Testis (tissue), 2 donors: ENCODE measurements at regions not wholly inside any gene's neighbourhood (a gene's known extent, or its start where the extent isn't known, plus 50 kb on each side); places are given as distances from the start of the nearest gene placed in this dataset.

Experiments used
- DNase-seq: peaks from one replicate; pipeline ENCODE4 v3.0.0-alpha.2; 2019
- H3K27ac ChIP-seq, 2 donors: fragments of 200-600 bp; sonication (generic); one replicate each; pipeline ENCODE4 v1.5.1; 2019
- H3K27me3 ChIP-seq: fragments of 200-600 bp; sonication (generic); one replicate; pipeline ENCODE4 v1.5.1; 2019
- H3K36me3 ChIP-seq: fragments of 200-600 bp; sonication (generic); one replicate; pipeline ENCODE4 v1.5.1; 2017; ENCODE audit warnings: low read depth; ENCODE audit errors: missing control alignments
- H3K4me1 ChIP-seq: fragments of 200-600 bp; sonication (generic); one replicate; pipeline ENCODE4 v1.5.1; 2019
- H3K4me3 ChIP-seq, 2 donors: fragments of 200-600 bp; sonication (generic); one replicate each; pipeline ENCODE4 v1.5.1; 2017 to 2019
- H3K9me3 ChIP-seq: fragments of 200-600 bp; sonication (generic); one replicate; pipeline ENCODE4 v1.5.1; 2017
- POLR2A ChIP-seq: fragments of 450-650 bp; IDR thresholded peaks from one replicate; pipeline ENCODE4 v1.6.1; 2017; ENCODE audit warnings: antibody characterized with exemption, mild to moderate bottlenecking, moderate library complexity
- WGBS, 2 donors: methylation state at CpG; one replicate each; pipeline ENCODE4 v1.1.5; 2018; 5-methylcytosine and 5-hydroxymethylcytosine counted together
- intact Hi-C: fragments of 100-400 bp; cut with DNase I; formaldehyde crosslinking; loops from one replicate; pipeline ENCODE4 v1.15.1; 2023; ENCODE audit warnings: low total_unique reads
- TF ChIP-seq, protein P1 (sequence below), 3 experiments: fragments of 450-650 bp in 2 of 3; fragments of 200-600 bp in 1 of 3; sonication (generic) in 1 of 3; IDR thresholded peaks; one replicate each; pipeline ENCODE4 v1.5.1; 2016 to 2019; ENCODE audit warnings: antibody characterized with exemption in 3 of 3, mild to moderate bottlenecking in 2 of 3, moderate library complexity in 1 of 3

DNA sequence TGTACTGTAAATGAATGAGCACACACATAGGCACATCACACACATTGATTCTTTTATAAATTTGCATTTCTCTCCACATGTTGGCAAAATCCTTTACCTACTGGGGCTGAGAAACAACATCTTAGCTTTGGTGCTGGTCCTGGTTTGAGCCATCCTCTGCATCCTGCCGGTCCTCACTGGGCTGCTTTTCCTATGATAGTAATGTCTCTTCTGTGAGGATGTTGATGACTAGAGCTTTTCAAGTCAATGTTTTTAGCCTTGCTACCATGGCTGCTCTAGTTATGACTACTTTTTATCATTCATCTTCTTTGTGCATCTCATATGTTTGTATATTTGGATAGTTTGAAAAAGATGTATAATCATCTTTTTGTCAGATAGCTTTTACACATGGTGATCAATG is 280.4 kb upstream of the CD180 start:
- Histone ChIP-seq H3K27ac (no peak overlapping the region), H3K36me3 (no peaks in the 10 kb centered on the region), H3K4me1 (no peaks in the 10 kb centered on the region), H3K9me3 (no peaks in the 10 kb centered on the region), H3K27me3 (no peaks in the 10 kb centered on the region), H3K4me3 (no peak overlapping the region)
- 97 to 100% methylated on average over 1 of the region's 1 CpG for WGBS, 2 donors
- TF ChIP-seq, protein P1, sequence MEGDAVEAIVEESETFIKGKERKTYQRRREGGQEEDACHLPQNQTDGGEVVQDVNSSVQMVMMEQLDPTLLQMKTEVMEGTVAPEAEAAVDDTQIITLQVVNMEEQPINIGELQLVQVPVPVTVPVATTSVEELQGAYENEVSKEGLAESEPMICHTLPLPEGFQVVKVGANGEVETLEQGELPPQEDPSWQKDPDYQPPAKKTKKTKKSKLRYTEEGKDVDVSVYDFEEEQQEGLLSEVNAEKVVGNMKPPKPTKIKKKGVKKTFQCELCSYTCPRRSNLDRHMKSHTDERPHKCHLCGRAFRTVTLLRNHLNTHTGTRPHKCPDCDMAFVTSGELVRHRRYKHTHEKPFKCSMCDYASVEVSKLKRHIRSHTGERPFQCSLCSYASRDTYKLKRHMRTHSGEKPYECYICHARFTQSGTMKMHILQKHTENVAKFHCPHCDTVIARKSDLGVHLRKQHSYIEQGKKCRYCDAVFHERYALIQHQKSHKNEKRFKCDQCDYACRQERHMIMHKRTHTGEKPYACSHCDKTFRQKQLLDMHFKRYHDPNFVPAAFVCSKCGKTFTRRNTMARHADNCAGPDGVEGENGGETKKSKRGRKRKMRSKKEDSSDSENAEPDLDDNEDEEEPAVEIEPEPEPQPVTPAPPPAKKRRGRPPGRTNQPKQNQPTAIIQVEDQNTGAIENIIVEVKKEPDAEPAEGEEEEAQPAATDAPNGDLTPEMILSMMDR (IDR thresholded peaks at IDR 0.05), result no peak
- no peak for TF ChIP-seq POLR2A
- DNase-seq, result no peak
- intact Hi-C loops, result no loop called here

DNA sequence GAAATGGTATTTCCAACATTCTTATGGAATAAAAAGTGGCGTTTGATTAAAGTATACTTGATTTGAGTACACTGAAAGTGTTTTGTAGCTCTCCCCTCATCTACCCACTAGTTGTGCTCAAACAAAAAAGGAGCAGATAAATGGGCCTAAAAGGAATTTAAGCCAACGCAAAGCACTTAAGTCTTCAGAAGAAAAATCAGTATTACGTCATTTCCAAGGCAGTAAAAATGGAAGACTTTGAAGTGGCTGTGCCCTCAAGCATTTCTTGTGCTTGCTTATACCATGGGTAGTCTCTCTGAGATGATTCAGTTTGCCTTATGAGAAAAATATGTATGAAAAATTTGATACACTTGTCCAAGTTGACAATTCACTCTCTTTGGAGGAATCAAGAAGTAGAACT is 279.9 kb upstream of the CD180 start:
- H3K4me1 ChIP-seq, result no peaks in the 10 kb centered on the region
- no peaks in the 10 kb centered on the region for H3K27me3 ChIP-seq
- TF ChIP-seq, protein P1 (IDR thresholded peaks at IDR 0.05), result no peak
- TF ChIP-seq POLR2A, result no peak
- no peaks in the 10 kb centered on the region for H3K9me3 ChIP-seq
- H3K36me3 ChIP-seq, result no peaks in the 10 kb centered on the region
- 88 to 96% methylated on average over 3 of the region's 3 CpGs for WGBS, 2 donors
- no peak overlapping the region for H3K27ac ChIP-seq
- no peak overlapping the region for H3K4me3 ChIP-seq
- no peak for DNase-seq
- intact Hi-C loops, result no loop called here

DNA sequence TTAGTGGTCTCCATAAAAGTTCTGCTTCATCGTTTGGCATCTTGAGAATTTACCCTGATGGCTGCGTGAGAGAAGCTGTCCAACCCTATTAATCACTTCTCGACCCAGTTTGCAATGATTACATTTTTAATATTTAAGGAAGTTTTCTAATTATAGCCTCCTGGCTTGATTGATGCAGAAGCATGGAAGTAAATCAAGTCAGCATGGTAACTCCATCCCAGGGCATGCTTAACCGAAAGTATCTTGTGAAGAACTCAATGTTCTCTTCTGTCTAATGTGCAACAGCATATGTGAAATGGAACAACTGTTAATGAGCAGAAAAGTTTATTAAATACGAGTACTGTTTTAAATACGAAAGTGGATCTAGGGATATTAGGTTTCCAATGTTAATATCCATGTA is 278.9 kb upstream of the CD180 start:
- Histone ChIP-seq H3K36me3 (no peaks in the 10 kb centered on the region), H3K27me3 (no peaks in the 10 kb centered on the region), H3K4me3 (no peak overlapping the region), H3K4me1 (no peaks in the 10 kb centered on the region), H3K27ac (peak overlapping the region in 1 of 2 donors; percentile 42), H3K9me3 (no peaks in the 10 kb centered on the region)
- intact Hi-C loops, result no loop called here
- no peak for DNase-seq
- TF ChIP-seq, protein P1 (IDR thresholded peaks at IDR 0.05), result no peak
- TF ChIP-seq POLR2A, result no peak
- 57 to 68% methylated on average over 6 of the region's 6 CpGs for WGBS, 2 donors

DNA sequence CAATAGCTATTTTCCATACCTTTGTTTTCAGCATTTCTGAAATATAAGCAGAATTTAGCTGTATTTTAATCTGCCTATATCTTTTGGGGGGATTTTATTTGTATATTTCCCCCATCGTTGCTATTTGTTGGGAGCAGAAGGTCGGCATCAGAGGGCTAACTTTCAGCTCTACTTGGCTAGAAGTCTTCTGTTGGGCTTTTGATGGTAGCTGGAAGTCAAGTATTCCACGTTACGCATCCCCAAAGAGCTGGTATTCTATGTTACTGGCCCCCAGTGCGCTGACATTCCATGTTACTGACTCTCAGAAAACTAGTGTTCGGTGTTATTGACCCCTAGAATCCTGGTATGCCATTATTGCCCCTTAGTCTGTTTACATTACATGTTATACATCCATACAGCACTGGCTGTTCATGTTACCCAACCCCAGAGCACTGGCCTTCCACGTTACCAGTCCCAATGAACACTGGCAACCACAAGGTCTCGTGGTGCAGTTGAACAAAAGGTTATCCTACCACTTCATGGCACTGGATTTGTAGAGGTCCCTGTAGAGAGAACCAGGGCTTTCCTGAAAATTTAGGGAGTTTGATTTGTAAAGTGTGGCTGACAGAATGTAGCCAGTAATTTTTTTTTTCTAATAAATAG is 278.1 kb upstream of the CD180 start:
- no peaks in the 10 kb centered on the region for H3K9me3 ChIP-seq
- no peaks in the 10 kb centered on the region for H3K36me3 ChIP-seq
- DNase-seq, result no peak
- no peak for TF ChIP-seq POLR2A
- TF ChIP-seq, protein P1 (IDR thresholded peaks at IDR 0.05), result no peak
- no peak overlapping the region for H3K4me3 ChIP-seq
- 90 to 94% methylated on average over 8 of the region's 8 CpGs for WGBS, 2 donors
- no peaks in the 10 kb centered on the region for H3K27me3 ChIP-seq
- intact Hi-C loops, result no loop called here
- H3K4me1 ChIP-seq, result no peaks in the 10 kb centered on the region
- no peak overlapping the region for H3K27ac ChIP-seq

DNA sequence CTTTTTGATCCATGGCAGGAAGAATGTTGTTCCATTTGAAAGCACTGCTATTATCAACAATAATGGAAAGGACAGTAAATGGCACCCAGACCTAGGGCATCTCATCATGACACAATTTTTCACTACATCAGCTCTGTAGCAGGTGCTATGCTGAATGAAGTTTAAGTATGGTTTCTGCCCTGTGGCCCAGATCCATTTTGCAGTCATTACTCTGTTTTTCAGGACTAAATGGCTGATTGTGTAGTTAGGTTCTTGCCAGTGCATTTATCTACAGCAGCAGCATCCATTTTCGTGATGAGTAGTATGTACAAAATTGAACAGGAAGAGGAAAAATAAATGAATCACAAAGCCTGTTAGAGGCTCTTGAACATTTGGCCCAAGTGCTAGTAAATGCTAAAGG is 270.5 kb upstream of the CD180 start:
- intact Hi-C loops, result no loop called here
- WGBS, 2 donors, result 81% methylated on average over 1 of the region's 1 CpG
- no peaks in the 10 kb centered on the region for H3K36me3 ChIP-seq
- DNase-seq, result no peak
- H3K27ac ChIP-seq, result no peak overlapping the region
- TF ChIP-seq POLR2A, result no peak
- TF ChIP-seq, protein P1 (IDR thresholded peaks at IDR 0.05), result no peak
- no peaks in the 10 kb centered on the region for H3K27me3 ChIP-seq
- no peaks in the 10 kb centered on the region for H3K4me1 ChIP-seq
- H3K9me3 ChIP-seq, result no peaks in the 10 kb centered on the region
- H3K4me3 ChIP-seq, result no peak overlapping the region
